ENCODE measurements at regions not wholly inside any gene's neighbourhood (a gene's known extent, or its start where the extent isn't known, plus 50 kb on each side); places are given as distances from the start of the nearest gene placed in this dataset.

DNA sequence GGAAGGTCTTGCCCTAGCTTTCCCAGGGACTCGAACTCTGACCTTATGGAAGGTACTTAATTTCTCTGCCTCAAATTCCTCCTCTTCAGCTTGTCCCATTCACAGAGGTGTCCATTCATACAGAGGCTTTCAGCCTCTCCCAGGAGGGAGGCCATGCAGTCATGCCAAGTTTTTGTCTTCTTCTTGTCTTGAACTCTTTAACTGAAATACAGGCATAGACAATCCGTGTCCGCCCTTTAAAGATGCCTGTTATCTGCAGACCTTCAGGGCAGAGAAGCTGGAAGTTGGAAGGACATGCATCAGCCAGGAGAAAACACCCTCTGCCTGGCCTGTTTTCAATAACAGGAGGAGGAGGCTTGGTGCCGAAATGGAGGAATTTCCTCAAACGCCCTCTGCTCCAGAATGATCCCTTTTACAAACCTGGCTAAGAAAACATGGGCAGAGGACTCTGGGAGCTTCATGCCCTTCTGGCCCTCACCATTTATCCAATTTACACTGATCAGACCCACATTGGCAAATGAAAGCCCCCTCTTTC lies 308.3 kb downstream of the MYCN start:
- no peak overlapping the region for H3K4me2 ChIP-seq (ENCODE audit: low read length)
- no peaks in the 10 kb centered on the region for H3K9me3 ChIP-seq (ENCODE audit: low read length)
- H3K4me3 ChIP-seq (ENCODE audit: low read length), result no peak overlapping the region

DNA sequence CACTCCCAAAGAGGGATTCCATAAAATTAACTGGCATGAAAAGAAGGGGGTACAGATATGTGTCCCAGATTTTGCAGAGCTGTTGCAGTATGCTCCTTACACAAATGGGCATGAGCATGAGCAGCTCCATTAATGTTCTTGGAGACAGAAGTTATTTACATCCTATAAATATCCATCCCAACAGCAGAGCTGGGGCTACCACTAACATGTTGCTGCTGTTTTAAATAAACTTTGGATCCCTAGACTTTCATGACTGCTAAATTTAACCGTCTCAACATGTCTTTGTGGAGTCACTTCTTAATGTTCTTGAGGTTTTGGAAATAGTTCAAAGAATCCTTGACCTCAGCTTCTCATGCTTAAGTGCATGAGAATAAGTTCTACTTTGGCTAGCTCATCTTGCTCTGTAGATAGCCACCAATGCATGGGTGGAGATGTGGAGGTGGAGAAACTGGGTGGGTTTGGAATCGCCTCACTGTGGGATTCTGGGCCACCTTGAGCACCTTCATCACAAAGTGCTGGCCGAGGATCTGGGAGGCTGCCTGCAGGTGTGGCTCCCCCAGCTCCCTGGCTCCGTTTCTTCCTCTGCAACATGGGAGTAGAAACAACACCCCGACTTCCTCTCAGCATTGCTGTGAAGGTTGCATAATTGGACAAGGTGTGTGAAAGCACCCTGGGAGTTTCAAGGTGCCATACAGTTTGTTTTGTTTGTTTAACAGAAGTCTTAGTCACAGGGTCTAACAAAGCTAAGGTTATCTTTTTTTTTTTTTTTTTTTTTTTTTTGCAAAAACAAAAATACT lies 307.2 kb downstream of the MYCN start:
- no peaks in the 10 kb centered on the region for H3K27me3 ChIP-seq (ENCODE audit: insufficient read depth, low read depth, low read length)
- H3K27ac ChIP-seq (ENCODE audit: low read length), result no peak overlapping the region
- no peak overlapping the region for H3K9ac ChIP-seq (ENCODE audit: low read length)
- H2AFZ ChIP-seq (ENCODE audit: low read depth, low read length), result no peak overlapping the region
- H4K20me1 ChIP-seq (ENCODE audit: insufficient read depth), result no peaks in the 10 kb centered on the region
- H3K79me2 ChIP-seq (replicated peaks; ENCODE audit: insufficient read depth, low read length), result no peaks in the 10 kb centered on the region
- no peak overlapping the region for H3K4me3 ChIP-seq (ENCODE audit: low read length)
- no peak overlapping the region for H3K4me2 ChIP-seq (ENCODE audit: low read length)
- H3K9me2 ChIP-seq (ENCODE audit: insufficient read depth, low read length), result no peaks in the 10 kb centered on the region
- no peaks in the 10 kb centered on the region for H3K9me3 ChIP-seq (ENCODE audit: low read length)
- no peaks in the 10 kb centered on the region for H3F3A ChIP-seq (ENCODE audit: insufficient read depth, low read length, poor library complexity, severe bottlenecking)
- H3K36me3 ChIP-seq (ENCODE audit: insufficient read depth, low read length), result no peaks in the 10 kb centered on the region
- TF ChIP-seq EZH2 (IDR thresholded peaks at IDR 0.05; ENCODE audit: borderline replicate concordance, insufficient read depth, low read length, poor library complexity, severe bottlenecking), result no peak
- no peak for TF ChIP-seq MXI1 (conservative IDR thresholded peaks at IDR 0.05; ENCODE audit: poor library complexity, severe bottlenecking)
- TF ChIP-seq RAD21 (conservative IDR thresholded peaks at IDR 0.05), result no peak
- TF ChIP-seq POLR2AphosphoS5 (IDR thresholded peaks at IDR 0.05), result no peak
- no peak for TF ChIP-seq REST (IDR thresholded peaks at IDR 0.05; ENCODE audit: borderline replicate concordance)
- no peak for TF ChIP-seq EP300 (conservative IDR thresholded peaks at IDR 0.05; ENCODE audit: poor library complexity, severe bottlenecking)
- no peak for TF ChIP-seq SMC3 (conservative IDR thresholded peaks at IDR 0.05; ENCODE audit: poor library complexity)

More for the DNA sequence above, 308.3 kb downstream of the MYCN start:
- Histone ChIP-seq H3F3A (ENCODE audit: insufficient read depth, low read length, poor library complexity, severe bottlenecking) (no peaks in the 10 kb centered on the region), H3K79me2 (replicated peaks; ENCODE audit: insufficient read depth, low read length) (no peaks in the 10 kb centered on the region), H3K27me3 (ENCODE audit: insufficient read depth, low read depth, low read length) (no peaks in the 10 kb centered on the region), H2AFZ (ENCODE audit: low read depth, low read length) (no peak overlapping the region), H3K9ac (ENCODE audit: low read length) (no peak overlapping the region), H3K9me2 (ENCODE audit: insufficient read depth, low read length) (no peaks in the 10 kb centered on the region), H3K27ac (ENCODE audit: low read length) (no peak overlapping the region), H3K36me3 (ENCODE audit: insufficient read depth, low read length) (no peaks in the 10 kb centered on the region), H4K20me1 (ENCODE audit: insufficient read depth) (no peaks in the 10 kb centered on the region)
- no peak for TF ChIP-seq SMC3 (conservative IDR thresholded peaks at IDR 0.05; ENCODE audit: poor library complexity)
- TF ChIP-seq REST (IDR thresholded peaks at IDR 0.05; ENCODE audit: borderline replicate concordance), result no peak
- TF ChIP-seq MXI1 (conservative IDR thresholded peaks at IDR 0.05; ENCODE audit: poor library complexity, severe bottlenecking), result no peak
- no peak for TF ChIP-seq EZH2 (IDR thresholded peaks at IDR 0.05; ENCODE audit: borderline replicate concordance, insufficient read depth, low read length, poor library complexity, severe bottlenecking)
- TF ChIP-seq CTCF (IDR thresholded peaks at IDR 0.05; ENCODE audit: poor library complexity, severe bottlenecking), result no peak
- no peak for TF ChIP-seq TAF1 (IDR thresholded peaks at IDR 0.05; ENCODE audit: low read depth)
- no peak for TF ChIP-seq RAD21 (conservative IDR thresholded peaks at IDR 0.05)
